ENCODE measurements at regions not wholly inside any gene's neighbourhood (a gene's known extent, or its start where the extent isn't known, plus 50 kb on each side); places are given as distances from the start of the nearest gene placed in this dataset.

DNA sequence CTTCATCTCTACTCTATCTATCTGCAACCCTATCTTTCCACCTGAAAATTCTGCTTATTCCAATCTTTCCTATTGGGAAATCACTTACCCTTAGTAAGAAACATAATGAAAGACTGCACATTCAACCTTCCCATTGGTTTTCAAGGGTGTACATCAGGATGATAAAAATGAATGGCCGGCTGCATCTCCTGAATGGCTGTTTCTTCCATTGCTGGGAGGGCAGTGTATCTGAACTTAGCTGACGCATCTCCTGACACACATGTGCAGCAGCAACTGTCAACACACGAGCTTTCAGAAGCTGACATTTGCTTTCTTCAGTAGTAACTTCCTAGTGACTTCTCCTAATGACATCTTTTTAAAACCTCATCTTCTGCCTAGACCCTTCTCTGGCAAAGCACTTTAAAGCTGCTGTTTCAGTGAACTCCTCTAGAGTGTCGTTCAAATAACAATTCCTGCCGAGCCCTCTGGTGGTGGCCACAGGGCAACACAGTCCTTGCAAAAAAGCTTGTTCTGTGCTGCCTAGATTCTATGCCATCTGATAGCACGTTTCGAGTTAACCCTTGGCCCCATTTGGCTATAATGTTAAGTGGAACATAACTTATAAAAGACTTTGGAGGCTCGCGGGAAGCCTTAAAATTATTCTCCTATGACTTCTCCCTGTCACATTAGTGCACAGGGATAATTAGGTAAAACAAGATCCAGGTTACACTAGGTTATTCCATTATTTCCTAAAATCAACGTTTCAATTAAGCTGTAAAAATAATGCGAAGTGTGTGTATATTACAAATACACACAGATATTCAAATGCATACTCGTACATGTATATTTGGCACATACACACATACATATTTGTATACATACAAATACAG lies 2340.7 kb downstream of the PCDH7 start:
- TF ChIP-seq, protein P1, sequence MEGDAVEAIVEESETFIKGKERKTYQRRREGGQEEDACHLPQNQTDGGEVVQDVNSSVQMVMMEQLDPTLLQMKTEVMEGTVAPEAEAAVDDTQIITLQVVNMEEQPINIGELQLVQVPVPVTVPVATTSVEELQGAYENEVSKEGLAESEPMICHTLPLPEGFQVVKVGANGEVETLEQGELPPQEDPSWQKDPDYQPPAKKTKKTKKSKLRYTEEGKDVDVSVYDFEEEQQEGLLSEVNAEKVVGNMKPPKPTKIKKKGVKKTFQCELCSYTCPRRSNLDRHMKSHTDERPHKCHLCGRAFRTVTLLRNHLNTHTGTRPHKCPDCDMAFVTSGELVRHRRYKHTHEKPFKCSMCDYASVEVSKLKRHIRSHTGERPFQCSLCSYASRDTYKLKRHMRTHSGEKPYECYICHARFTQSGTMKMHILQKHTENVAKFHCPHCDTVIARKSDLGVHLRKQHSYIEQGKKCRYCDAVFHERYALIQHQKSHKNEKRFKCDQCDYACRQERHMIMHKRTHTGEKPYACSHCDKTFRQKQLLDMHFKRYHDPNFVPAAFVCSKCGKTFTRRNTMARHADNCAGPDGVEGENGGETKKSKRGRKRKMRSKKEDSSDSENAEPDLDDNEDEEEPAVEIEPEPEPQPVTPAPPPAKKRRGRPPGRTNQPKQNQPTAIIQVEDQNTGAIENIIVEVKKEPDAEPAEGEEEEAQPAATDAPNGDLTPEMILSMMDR (IDR thresholded peaks at IDR 0.05; ENCODE audit: low read depth, low read length, missing control alignments): peak; percentile 91
- H3K4me3 ChIP-seq (replicated peaks; ENCODE audit: low read depth, low read length): no peak overlapping the region
- peak; percentile 45 for DNase-seq (ENCODE audit: extremely low read depth, low read depth)

DNA sequence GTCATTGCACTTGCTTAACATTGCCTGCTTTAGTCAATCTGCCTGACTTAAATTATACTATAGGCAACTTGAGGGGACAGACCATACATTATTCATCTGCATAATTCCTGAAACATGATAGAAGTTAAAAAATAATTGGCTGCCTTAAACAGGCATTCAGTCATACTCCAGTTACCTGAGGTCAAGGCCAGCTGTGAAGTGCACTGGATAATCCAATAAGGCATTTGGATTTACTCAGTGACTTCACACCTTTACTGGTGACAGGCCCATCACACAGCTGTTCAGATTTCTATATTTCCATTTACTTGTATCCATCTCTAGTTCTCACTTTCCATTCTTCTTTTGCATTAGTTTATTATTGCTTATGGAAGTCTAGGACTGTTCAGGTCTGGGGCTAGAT lies 2341.6 kb downstream of the PCDH7 start:
- TF ChIP-seq, protein P1 (IDR thresholded peaks at IDR 0.05; ENCODE audit: low read depth, low read length, missing control alignments): no peak
- no peak for DNase-seq (ENCODE audit: extremely low read depth, low read depth)
- H3K4me3 ChIP-seq (replicated peaks; ENCODE audit: low read depth, low read length): no peak overlapping the region

GRCh38 chr4:33062155-33062806 lies 2342.1 kb downstream of the PCDH7 start:
- TF ChIP-seq, protein P1 (IDR thresholded peaks at IDR 0.05; ENCODE audit: low read depth, low read length, missing control alignments): no peak
- no peak for DNase-seq (ENCODE audit: extremely low read depth, low read depth)
- no peak overlapping the region for H3K4me3 ChIP-seq (replicated peaks; ENCODE audit: low read depth, low read length)

- peak; percentile 61 for DNase-seq (ENCODE audit: extremely low read depth, low read depth)
- TF ChIP-seq, protein P1 (IDR thresholded peaks at IDR 0.05; ENCODE audit: low read depth, low read length, missing control alignments): no peak
- H3K4me3 ChIP-seq (replicated peaks; ENCODE audit: low read depth, low read length): no peak overlapping the region
These were observed 2343.1 kb downstream of the PCDH7 start for GRCh38 chr4:33063241-33063640.

DNA sequence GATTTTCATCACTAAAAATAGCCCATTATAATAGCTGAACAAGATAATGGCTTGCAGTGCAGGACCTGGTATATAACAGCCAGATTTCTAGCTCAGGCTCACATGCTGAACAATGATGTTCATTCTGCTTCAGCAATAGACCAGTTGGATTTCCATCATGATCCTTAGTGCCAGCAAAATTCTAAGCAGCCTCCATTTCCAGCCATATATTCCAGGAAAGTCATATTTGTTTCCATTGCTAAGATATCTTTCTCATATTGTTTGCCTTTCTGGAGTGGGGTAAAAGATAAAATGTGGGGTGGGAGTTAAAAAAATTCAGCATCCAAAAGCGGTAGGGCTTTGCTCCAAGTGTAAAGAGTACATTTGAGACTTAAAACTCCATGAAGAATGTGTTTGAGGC lies 2344.1 kb downstream of the PCDH7 start:
- no peak for DNase-seq (ENCODE audit: extremely low read depth, low read depth)
- TF ChIP-seq, protein P1 (IDR thresholded peaks at IDR 0.05; ENCODE audit: low read depth, low read length, missing control alignments): no peak
- H3K4me3 ChIP-seq (replicated peaks; ENCODE audit: low read depth, low read length): no peak overlapping the region

DNA sequence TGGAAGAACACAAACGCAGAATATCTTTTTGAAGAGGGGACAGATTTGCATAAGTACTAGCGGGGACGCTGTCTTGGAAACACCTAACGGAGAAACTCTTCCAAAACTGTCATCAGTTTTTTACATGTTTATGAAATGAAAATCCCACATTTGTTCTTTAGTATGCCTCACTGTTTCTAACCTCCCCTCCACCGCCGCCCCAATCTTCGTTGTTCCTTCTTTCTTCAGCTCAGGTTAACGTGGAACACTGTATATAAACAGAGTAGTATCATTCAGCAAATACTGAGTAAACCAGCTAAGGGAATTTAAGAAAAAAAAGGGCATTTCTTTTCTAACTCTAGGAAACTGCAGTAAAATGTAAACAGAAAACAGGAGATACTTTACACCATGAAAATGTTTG lies 2345.6 kb downstream of the PCDH7 start:
- H3K4me3 ChIP-seq (replicated peaks; ENCODE audit: low read depth, low read length): no peak overlapping the region
- TF ChIP-seq, protein P1 (IDR thresholded peaks at IDR 0.05; ENCODE audit: low read depth, low read length, missing control alignments): no peak
- no peak for DNase-seq (ENCODE audit: extremely low read depth, low read depth)

Data from HFF-Myc (cell line).